Fibroblast of villous mesenchyme (primary cell): ENCODE measurements at regions not wholly inside any gene's neighbourhood (a gene's known extent, or its start where the extent isn't known, plus 50 kb on each side); places are given as distances from the start of the nearest gene placed in this dataset.

Experiments
- DNase-seq: peaks from one replicate; pipeline ENCODE4 v3.0.0-alpha.2; 2010; ENCODE audit warnings: low read depth
- H3K4me3 ChIP-seq: 2 replicates; pipeline ENCODE4 v1.5.1; 2011; ENCODE audit warnings: low read depth, mild to moderate bottlenecking, low read length
- TF ChIP-seq, protein P1 (sequence below): IDR thresholded peaks from 2 replicates; pipeline ENCODE4 v1.5.1; 2012; ENCODE audit warnings: low read depth, mild to moderate bottlenecking, low read length; ENCODE audit not compliant: insufficient read depth

DNA sequence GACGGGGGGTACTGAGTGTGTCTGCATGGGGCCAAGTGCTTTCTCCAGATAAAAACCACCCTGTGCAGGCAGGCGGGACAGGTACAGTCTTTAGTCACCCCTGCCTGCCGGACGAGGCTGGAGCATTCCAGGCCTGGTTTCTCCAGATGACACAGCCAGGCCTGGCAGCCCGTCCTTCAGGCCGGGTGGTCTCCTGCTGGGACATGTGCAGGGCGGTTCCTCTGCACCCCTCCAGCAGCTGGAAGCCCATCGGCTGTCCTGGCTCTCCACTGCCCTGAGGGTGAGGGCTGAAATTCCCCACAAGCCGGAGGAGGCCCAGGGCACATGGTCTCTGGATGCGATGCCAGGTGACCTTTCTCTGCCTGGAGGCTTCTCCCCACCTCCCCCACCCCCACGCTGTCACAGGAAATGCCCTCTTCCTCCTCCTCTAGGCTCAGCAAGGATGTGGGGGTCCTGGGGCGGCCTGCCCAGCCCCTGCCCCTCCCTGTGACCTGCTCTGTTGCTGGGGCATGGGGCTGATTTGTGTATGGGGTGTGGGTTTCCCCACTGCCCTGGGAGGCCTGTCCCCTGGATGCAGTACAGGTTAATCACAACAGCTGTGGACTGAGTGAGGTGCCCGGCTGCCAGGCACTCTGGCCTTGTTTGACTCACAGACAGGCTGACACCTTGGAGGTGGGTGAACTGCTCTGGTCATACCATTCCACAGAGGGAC, 110.7 kb upstream of the LRPAP1 start:
- TF ChIP-seq, protein P1, sequence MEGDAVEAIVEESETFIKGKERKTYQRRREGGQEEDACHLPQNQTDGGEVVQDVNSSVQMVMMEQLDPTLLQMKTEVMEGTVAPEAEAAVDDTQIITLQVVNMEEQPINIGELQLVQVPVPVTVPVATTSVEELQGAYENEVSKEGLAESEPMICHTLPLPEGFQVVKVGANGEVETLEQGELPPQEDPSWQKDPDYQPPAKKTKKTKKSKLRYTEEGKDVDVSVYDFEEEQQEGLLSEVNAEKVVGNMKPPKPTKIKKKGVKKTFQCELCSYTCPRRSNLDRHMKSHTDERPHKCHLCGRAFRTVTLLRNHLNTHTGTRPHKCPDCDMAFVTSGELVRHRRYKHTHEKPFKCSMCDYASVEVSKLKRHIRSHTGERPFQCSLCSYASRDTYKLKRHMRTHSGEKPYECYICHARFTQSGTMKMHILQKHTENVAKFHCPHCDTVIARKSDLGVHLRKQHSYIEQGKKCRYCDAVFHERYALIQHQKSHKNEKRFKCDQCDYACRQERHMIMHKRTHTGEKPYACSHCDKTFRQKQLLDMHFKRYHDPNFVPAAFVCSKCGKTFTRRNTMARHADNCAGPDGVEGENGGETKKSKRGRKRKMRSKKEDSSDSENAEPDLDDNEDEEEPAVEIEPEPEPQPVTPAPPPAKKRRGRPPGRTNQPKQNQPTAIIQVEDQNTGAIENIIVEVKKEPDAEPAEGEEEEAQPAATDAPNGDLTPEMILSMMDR = no peak
- H3K4me3 ChIP-seq = no peak overlapping the region
- DNase-seq = no peak

DNA sequence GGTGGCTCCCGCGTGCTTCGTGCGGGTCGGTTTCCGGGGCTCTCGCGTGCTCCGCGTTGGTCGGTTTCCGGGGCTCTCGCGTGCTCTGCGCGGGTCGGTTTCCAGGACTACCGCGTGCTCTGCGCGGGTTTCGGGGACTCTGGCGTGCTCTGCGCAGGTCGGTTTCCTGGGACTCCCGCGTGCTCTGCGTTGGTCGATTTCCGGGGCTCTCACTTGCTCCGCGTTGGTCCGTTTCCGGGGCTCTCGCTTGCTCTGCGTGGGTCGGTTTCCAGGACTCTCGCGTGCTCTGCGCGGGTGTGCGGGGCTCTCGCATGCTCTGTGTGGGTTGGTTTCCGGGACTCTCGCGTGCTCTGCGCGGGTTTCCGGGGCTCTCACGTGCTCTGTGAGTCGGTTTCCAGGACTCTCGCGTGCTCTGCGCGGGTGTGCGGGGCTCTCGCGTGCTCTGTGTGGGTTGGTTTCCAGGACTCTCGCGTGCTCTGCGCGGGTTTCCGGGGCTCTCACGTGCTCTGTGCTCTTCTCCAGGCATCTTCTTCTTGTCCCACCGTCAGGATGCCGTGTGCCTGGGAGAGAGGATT, 109.9 kb upstream of the LRPAP1 start:
- no peak for DNase-seq
- no peak overlapping the region for H3K4me3 ChIP-seq
- TF ChIP-seq, protein P1 = no peak

DNA sequence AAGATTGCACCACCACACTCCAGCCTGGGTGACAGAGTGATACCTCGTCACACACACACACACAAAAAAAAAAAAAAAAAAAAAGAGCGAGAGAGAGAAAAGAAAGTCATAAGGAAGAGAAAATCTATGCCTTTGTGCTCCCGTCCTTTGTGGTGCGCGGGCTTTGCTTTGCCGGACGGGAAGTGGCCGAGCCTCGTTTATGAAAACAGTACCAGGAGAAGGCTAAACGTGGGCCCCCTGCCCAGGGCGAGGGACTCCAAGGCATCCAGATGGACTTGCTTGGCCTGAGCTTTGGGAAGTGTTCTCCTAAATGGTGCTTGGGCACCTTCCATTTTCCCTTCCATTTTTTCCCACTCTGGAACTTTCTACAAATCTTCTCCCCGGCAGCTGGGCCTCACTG, 109.3 kb upstream of the LRPAP1 start:
- TF ChIP-seq, protein P1 = no peak
- no peak overlapping the region for H3K4me3 ChIP-seq
- no peak for DNase-seq

DNA sequence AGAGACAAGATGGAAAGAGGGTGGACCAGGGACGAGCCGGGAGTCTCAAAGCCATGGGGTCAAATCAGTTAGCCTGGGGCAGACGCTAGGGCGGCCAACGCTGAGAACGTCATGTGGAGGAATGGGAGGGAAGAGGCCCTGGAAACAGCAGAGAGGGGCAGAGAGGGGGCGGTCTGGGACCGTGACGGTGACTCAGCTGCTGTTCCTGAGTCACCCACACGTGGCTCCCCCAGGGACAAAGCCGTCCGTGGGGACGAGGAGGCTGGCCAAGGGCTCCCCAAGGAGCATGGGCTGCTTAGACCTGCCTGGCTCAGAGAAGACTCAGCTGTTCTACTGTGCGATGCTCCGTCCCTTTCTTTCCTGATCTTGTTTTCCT, 108.4 kb upstream of the LRPAP1 start:
- DNase-seq = peak; percentile 90

DNA sequence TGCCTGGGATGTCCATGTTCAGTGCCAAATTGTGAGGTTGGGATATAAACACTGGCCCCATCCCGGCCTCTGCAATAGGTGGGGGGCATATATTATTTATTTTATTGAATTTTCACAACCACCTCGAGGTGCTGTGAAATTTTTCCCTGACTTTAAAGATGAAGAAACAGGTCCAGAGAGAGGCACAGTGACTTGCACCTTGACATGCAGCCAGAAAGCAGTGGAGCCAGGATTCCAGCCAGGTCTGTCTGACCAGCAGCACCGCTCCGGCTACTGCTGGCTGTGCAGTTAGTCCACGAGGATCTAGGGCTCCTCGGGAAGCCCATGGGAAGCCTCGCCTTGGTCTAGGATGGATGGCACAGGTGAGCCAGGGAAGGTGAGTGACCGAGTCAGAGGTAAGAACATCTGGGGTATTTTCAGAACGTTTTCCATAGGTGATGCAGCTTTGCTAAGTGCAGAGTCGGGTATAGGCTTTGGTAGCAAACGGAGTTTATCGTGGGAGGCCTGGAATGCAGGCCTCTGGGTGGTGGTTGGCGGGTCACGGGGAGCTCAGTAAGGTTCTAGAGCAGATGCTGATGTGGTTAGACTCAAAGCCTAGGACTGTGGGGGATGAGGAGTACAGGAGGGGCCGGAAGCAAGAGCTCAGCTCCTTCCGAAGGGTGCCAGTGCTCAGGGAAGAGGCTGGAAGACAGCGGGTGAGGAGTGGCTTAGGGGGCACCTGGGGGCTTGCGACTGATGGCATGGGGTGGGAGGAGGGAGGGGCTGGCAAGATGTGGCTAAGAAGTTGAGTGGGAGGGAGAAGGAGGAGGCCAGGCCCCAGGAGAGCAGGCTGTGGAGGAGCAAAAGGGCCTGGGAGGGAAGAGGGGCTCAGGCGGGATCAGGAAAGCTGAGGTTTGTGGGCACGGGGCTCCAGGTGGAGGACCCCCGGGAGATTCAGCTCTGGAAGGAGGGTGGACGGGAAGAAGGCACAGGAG, 107.7 kb upstream of the LRPAP1 start:
- peak overlapping the region; percentile 33 for H3K4me3 ChIP-seq
- TF ChIP-seq, protein P1 = no peak
- peak; percentile 89 for DNase-seq

More for the DNA sequence above, 108.4 kb upstream of the LRPAP1 start:
- peak overlapping the region; percentile 33 for H3K4me3 ChIP-seq
- TF ChIP-seq, protein P1 = no peak

DNA sequence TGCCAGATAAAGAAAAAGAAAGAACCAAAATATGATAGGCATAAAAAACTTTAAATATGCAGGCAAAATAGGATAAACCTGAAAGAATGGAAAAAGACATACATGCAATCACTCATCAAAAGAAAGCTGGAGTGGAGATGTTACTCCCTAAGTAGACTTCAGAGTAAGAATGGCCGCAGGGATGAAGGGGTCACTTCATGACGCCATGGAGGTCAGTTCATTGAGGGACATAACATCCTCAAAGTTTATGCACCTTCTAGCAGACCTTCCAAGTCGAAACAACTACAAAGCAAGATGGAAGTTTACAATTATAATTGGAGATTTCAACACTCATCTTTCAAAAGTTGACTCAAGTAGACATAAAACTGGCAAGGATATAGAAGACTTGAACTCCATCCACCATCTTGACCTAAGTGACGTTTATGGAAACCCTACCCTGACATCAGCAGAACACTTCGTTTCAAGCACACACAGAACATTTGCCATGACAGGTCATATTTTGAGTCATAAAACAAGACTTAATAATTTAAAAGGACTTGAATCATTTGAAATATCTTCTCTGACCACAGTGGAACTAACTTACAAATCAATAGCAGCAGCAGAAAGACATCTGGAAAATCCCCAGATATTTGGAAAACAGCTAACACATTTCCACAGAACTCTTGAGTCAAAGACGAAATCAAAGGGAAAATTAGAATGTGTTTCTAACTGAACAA, 106.0 kb upstream of the LRPAP1 start:
- TF ChIP-seq, protein P1 = no peak
- H3K4me3 ChIP-seq = no peak overlapping the region
- peak; percentile 97 for DNase-seq
